ENCODE measurements at regions not wholly inside any gene's neighbourhood (a gene's known extent, or its start where the extent isn't known, plus 50 kb on each side); places are given as distances from the start of the nearest gene placed in this dataset.

DNA sequence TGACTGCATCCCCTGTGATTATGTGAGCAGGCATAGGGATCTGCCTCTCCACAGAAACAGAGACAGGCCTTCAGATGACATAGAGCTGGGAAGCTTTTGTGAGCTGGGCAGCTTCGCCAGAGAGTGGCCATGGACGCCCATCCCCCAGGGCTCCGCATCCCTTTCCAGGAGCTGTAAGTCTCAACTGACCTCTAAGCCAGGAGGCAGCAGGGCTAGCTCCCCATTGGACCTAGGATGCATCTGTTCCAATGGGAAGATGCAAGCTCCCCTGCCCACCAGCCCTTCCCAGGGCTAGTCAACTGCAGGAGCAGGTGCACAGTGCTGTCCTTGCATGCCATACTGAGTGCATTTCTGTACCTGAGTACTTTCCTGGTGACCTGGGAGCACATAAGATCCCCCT, 663.6 kb downstream of the RNF144B start:
- TF ChIP-seq, protein P1, sequence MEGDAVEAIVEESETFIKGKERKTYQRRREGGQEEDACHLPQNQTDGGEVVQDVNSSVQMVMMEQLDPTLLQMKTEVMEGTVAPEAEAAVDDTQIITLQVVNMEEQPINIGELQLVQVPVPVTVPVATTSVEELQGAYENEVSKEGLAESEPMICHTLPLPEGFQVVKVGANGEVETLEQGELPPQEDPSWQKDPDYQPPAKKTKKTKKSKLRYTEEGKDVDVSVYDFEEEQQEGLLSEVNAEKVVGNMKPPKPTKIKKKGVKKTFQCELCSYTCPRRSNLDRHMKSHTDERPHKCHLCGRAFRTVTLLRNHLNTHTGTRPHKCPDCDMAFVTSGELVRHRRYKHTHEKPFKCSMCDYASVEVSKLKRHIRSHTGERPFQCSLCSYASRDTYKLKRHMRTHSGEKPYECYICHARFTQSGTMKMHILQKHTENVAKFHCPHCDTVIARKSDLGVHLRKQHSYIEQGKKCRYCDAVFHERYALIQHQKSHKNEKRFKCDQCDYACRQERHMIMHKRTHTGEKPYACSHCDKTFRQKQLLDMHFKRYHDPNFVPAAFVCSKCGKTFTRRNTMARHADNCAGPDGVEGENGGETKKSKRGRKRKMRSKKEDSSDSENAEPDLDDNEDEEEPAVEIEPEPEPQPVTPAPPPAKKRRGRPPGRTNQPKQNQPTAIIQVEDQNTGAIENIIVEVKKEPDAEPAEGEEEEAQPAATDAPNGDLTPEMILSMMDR (IDR thresholded peaks at IDR 0.05; ENCODE audit: insufficient read depth, low read length, poor library complexity, severe bottlenecking) = no peak
- no peak for TF ChIP-seq EZH2phosphoT487 (conservative IDR thresholded peaks at IDR 0.05; ENCODE audit: low read length)
